ENCODE measurements at regions not wholly inside any gene's neighbourhood (a gene's known extent, or its start where the extent isn't known, plus 50 kb on each side); places are given as distances from the start of the nearest gene placed in this dataset.
A peak's percentile ranks its signal among the peaks of the same experiment; 100 is the strongest.

DNA sequence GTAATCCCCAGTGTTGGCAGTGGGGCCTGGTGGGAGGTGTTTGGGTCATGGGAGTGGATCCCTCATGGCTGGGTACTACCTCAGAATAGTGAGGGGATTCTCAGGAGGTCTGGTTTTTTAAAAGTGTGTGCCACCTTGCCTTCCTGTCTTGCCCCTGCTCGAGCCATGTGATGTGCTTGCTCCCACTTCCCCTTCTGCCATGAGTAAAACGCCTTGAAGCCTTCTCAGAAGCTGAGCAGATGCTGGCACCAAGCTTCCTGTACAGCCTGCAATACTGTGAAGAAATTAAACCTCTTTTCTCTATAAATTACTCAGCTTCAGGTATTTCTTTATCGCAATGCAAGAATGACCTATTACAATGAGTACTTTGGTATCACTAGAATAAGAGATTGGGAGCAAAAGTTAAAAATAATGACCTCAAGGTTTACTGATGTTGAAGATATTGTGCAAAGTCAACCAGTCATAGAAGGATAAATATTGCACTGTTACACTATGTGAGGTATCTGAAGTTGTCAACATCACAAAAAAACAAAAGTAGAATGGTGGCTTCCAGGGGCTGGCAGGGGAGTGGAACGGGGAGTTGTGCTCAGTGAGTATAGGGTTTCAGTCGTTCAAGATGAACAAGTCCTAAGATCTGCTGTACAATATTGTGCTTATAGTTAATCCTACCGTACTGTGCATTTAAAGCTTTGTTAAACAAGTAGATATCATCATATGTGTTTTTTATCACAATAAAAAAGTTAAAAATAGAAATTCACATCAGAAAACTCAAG, 938.3 kb upstream of the CNTNAP5 start:
- no peaks in the 10 kb centered on the region for H3K36me3 ChIP-seq (ENCODE audit: control insufficient read depth, insufficient read depth, low read length)
- H3K4me1 ChIP-seq (ENCODE audit: control insufficient read depth, insufficient read depth, low read length), result no peaks in the 10 kb centered on the region
- no peak for DNase-seq (ENCODE audit: low read depth in 4 of 6, low spot score in 6 of 6)
- 50% methylated on average over 2 of the region's 6 CpGs for WGBS (ENCODE audit: insufficient coverage)
- no peaks in the 10 kb centered on the region for H3K27me3 ChIP-seq (ENCODE audit: control insufficient read depth, insufficient read depth, low read length)
- no peak overlapping the region for H3K27ac ChIP-seq (ENCODE audit: low read depth, low read length)
- no peak overlapping the region for H3K4me3 ChIP-seq (ENCODE audit: low read depth, low read length)
- H3K9me3 ChIP-seq (ENCODE audit: control insufficient read depth, insufficient read depth, low read length), result no peaks in the 10 kb centered on the region

DNA sequence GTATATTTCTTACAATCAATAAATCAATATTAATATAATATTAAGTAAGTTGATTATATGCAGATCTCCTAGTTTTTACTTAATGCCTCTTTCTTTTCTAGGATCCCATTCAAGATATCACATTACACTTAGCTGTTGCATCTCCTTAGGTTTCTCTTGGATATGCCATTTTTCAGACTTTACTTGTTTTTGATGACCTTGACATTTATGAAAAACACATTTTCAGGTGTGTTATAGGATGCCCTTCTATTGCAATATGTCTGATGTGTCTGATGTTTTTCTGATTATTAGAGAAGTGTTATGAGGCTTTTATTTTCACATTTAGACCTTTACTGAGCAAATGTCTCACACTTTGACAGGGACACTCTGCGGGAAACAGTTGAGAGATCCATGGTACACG, 933.6 kb upstream of the CNTNAP5 start:
- WGBS (ENCODE audit: insufficient coverage), result no CpG with 5 or more reads among the region's 2 CpGs
- Histone ChIP-seq H3K27ac (ENCODE audit: low read depth, low read length) (no peak overlapping the region), H3K36me3 (ENCODE audit: control insufficient read depth, insufficient read depth, low read length) (no peaks in the 10 kb centered on the region), H3K4me3 (ENCODE audit: low read depth, low read length) (no peak overlapping the region), H3K4me1 (ENCODE audit: control insufficient read depth, insufficient read depth, low read length) (no peaks in the 10 kb centered on the region), H3K9me3 (ENCODE audit: control insufficient read depth, insufficient read depth, low read length) (no peaks in the 10 kb centered on the region), H3K27me3 (ENCODE audit: control insufficient read depth, insufficient read depth, low read length) (no peaks in the 10 kb centered on the region)
- DNase-seq (ENCODE audit: low read depth in 4 of 6, low spot score in 6 of 6), result no peak

DNA sequence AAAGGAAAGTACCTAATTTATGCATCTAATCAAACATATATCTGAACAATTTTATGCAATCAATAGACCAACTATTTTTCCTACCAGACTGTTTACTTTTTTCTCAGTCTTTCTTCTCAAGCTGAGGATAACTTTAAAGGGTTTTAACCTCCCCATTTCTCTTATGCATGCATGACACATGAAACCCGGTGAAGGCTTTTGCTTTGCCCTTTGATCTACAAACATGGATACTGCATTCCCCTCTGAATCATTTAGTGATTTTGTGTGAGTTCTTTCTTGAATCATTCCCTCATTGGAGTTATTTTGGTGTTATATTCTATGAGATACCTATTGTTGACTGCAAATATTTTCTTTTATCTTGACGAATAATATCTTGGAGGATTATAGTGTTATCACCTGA, 931.9 kb upstream of the CNTNAP5 start:
- no peaks in the 10 kb centered on the region for H3K27me3 ChIP-seq (ENCODE audit: control insufficient read depth, insufficient read depth, low read length)
- no peaks in the 10 kb centered on the region for H3K4me1 ChIP-seq (ENCODE audit: control insufficient read depth, insufficient read depth, low read length)
- H3K9me3 ChIP-seq (ENCODE audit: control insufficient read depth, insufficient read depth, low read length), result no peaks in the 10 kb centered on the region
- whole genome bisulfite sequencing (ENCODE audit: insufficient coverage), result no CpG with 5 or more reads among the region's 2 CpGs
- H3K36me3 ChIP-seq (ENCODE audit: control insufficient read depth, insufficient read depth, low read length), result no peaks in the 10 kb centered on the region
- H3K27ac ChIP-seq (ENCODE audit: low read depth, low read length), result no peak overlapping the region
- no peak for DNase-seq (ENCODE audit: low read depth in 4 of 6, low spot score in 6 of 6)
- H3K4me3 ChIP-seq (ENCODE audit: low read depth, low read length), result no peak overlapping the region

DNA sequence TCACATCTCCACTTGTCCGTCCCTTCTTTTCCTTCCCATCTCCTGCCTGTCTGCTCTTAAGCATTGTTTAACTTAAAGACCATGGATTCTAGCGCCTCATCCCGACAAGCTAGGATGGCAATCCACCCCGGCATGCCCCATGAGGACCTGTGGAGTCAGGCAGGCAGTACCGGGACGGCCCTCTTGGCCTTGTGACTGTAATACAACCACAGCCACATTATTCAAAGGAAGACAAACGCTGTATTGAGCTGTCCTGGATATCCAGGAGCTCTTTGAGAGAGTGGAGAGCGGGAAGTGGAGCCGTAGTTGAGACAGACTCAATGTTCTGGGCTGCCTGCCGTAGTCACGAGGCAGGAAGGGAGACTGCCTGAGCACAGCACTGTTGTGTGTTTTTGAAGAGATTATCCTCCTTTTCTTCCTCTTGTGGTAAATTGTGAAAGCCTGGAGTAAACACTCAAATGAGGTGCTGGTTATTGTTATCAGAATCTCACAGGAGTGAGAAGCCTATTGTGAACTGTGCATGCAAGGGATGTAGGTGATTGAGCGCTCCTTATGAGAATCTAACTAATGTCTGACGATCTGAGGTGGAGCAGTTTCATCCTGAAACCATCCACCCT, 929.8 kb upstream of the CNTNAP5 start:
- H3K27ac ChIP-seq (ENCODE audit: low read depth, low read length), result no peak overlapping the region
- WGBS (ENCODE audit: insufficient coverage), result 94% methylated on average over 8 of the region's 13 CpGs
- H3K27me3 ChIP-seq (ENCODE audit: control insufficient read depth, insufficient read depth, low read length), result no peaks in the 10 kb centered on the region
- H3K4me3 ChIP-seq (ENCODE audit: low read depth, low read length), result no peak overlapping the region
- no peaks in the 10 kb centered on the region for H3K36me3 ChIP-seq (ENCODE audit: control insufficient read depth, insufficient read depth, low read length)
- no peaks in the 10 kb centered on the region for H3K9me3 ChIP-seq (ENCODE audit: control insufficient read depth, insufficient read depth, low read length)
- H3K4me1 ChIP-seq (ENCODE audit: control insufficient read depth, insufficient read depth, low read length), result no peaks in the 10 kb centered on the region
- no peak for DNase-seq (ENCODE audit: low read depth in 4 of 6, low spot score in 6 of 6)

DNA sequence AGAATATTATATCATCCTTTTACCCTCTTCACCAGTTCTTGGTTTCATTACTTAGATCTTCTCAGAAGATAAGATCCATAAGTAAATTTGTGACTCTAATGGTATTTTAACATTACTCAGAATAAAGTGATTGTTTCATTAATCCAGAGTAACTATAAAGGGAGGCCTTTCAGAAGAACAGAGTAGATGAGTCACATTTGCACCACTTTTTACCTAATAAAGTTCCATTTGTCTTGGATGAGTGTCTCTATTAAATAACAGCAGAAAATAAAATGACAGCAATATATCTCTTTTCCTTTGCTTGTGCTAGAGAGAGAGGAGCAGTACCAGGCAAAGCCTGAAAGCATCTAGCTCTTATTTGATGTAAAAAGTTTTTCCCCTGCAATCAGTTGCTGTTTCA, 926.5 kb upstream of the CNTNAP5 start:
- Histone ChIP-seq H3K36me3 (ENCODE audit: control insufficient read depth, insufficient read depth, low read length) (no peaks in the 10 kb centered on the region), H3K9me3 (ENCODE audit: control insufficient read depth, insufficient read depth, low read length) (no peaks in the 10 kb centered on the region), H3K4me1 (ENCODE audit: control insufficient read depth, insufficient read depth, low read length) (no peaks in the 10 kb centered on the region), H3K27ac (ENCODE audit: low read depth, low read length) (no peak overlapping the region), H3K27me3 (ENCODE audit: control insufficient read depth, insufficient read depth, low read length) (no peaks in the 10 kb centered on the region), H3K4me3 (ENCODE audit: low read depth, low read length) (no peak overlapping the region)
- no peak for DNase-seq (ENCODE audit: low read depth in 4 of 6, low spot score in 6 of 6)

DNA sequence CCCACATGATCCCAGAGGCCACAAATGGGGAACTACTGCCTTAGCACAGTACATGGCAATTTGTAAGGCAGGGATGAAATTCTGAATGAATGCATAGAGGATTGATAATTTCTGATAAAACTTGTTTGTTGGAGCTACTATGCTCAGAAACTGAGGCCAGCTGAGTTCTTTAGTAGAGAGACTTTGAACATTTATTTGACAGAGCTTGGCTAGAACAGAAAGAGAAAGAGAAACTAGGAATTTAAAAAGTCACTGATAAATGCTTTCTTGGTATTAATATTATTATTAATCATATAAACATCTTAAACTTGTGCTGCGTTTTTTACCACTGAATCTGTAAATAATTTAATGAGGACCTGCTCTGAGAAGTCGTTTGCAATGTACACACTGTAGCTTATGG, 923.7 kb upstream of the CNTNAP5 start:
- no peak overlapping the region for H3K27ac ChIP-seq (ENCODE audit: low read depth, low read length)
- 83% methylated on average over 1 of the region's 2 CpGs for WGBS (ENCODE audit: insufficient coverage)
- H3K4me3 ChIP-seq (ENCODE audit: low read depth, low read length), result no peak overlapping the region
- H3K27me3 ChIP-seq (ENCODE audit: control insufficient read depth, insufficient read depth, low read length), result no peaks in the 10 kb centered on the region
- H3K9me3 ChIP-seq (ENCODE audit: control insufficient read depth, insufficient read depth, low read length), result no peaks in the 10 kb centered on the region
- DNase-seq (ENCODE audit: low read depth in 4 of 6, low spot score in 6 of 6), result no peak
- H3K4me1 ChIP-seq (ENCODE audit: control insufficient read depth, insufficient read depth, low read length), result no peaks in the 10 kb centered on the region
- no peaks in the 10 kb centered on the region for H3K36me3 ChIP-seq (ENCODE audit: control insufficient read depth, insufficient read depth, low read length)

DNA sequence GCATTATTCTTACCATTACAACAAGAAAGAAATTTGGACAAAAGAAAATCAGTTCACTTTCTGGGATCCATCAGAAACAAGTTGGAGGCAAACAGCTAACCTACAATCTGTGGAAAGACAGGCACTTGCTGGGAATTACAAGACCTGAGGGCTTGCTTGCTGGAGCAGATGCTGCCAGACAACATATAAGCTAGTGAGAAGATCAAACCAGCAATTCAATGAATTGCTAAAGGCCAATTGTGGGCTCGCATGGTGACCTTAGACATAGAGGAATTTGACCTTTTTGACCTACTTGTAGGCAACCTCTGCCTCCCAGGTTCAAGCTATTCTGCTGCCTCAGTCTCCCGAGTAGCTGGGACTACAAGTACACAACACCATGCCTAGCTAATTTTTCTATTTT, 921.2 kb upstream of the CNTNAP5 start:
- DNase-seq (ENCODE audit: low read depth in 4 of 6, low spot score in 6 of 6), result no peak
- H3K9me3 ChIP-seq (ENCODE audit: control insufficient read depth, insufficient read depth, low read length), result no peaks in the 10 kb centered on the region
- 83% methylated on average over 1 of the region's 2 CpGs for WGBS (ENCODE audit: insufficient coverage)

DNA sequence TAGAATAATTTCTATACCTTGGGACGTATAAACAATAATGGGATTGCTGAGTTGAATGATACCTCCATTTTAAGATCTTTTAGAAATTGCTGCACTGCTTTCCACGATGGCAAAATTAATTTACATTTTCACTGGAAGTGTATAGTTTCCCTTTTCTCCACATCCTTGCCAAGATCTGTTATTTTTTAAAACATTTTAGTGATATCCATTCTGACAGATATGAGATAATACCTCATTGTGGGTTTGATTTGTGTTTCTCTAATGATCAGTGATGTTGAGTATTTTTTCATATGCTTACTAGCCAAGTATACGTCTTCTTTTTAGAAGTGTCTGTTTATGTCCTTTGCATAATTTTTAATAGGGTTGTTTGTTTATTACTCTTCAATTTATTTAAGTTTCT, 908.5 kb upstream of the CNTNAP5 start:
- H3K9me3 ChIP-seq (ENCODE audit: control insufficient read depth, insufficient read depth, low read length), result peaks cover 2% of the 10 kb centered on the region
- H3K36me3 ChIP-seq (ENCODE audit: control insufficient read depth, insufficient read depth, low read length), result no peaks in the 10 kb centered on the region
- H3K27ac ChIP-seq (ENCODE audit: low read depth, low read length), result no peak overlapping the region
- no CpG with 5 or more reads among the region's 3 CpGs for WGBS (ENCODE audit: insufficient coverage)
- H3K27me3 ChIP-seq (ENCODE audit: control insufficient read depth, insufficient read depth, low read length), result no peaks in the 10 kb centered on the region
- DNase-seq (ENCODE audit: low read depth in 4 of 6, low spot score in 6 of 6), result no peak
- H3K4me1 ChIP-seq (ENCODE audit: control insufficient read depth, insufficient read depth, low read length), result no peaks in the 10 kb centered on the region
- no peak overlapping the region for H3K4me3 ChIP-seq (ENCODE audit: low read depth, low read length)

More for the DNA sequence above, 921.2 kb upstream of the CNTNAP5 start:
- Histone ChIP-seq H3K36me3 (ENCODE audit: control insufficient read depth, insufficient read depth, low read length) (no peaks in the 10 kb centered on the region), H3K4me1 (ENCODE audit: control insufficient read depth, insufficient read depth, low read length) (no peaks in the 10 kb centered on the region), H3K4me3 (ENCODE audit: low read depth, low read length) (no peak overlapping the region), H3K27ac (ENCODE audit: low read depth, low read length) (no peak overlapping the region), H3K27me3 (ENCODE audit: control insufficient read depth, insufficient read depth, low read length) (no peaks in the 10 kb centered on the region)

DNA sequence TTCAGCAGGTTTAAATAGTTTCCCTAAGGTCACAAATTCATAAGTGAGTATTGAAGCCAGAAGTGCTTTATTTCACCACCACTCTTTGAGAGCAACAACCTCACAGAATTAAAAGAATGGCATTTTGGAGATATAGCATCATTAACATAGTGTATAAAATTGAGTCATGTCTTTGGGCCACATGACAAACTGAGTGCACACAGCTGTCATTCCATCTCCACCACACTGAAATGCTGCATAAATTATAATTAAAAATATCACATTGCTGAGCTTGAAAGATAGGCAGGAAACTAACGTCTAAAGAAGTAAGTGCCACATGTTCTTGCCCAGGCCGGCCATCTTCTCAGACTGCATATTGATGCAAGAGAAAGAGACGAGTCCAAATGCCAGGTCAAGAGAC, 897.9 kb upstream of the CNTNAP5 start:
- H3K27me3 ChIP-seq (ENCODE audit: control insufficient read depth, insufficient read depth, low read length), result no peaks in the 10 kb centered on the region
- H3K27ac ChIP-seq (ENCODE audit: low read depth, low read length), result no peak overlapping the region
- peak in 1 of 6 donors; percentile 5 for DNase-seq (ENCODE audit: low read depth in 4 of 6, low spot score in 6 of 6)
- 79% methylated on average over 3 of the region's 3 CpGs for WGBS (ENCODE audit: insufficient coverage)
- peaks cover 6% of the 10 kb centered on the region for H3K9me3 ChIP-seq (ENCODE audit: control insufficient read depth, insufficient read depth, low read length)
- H3K4me3 ChIP-seq (ENCODE audit: low read depth, low read length), result no peak overlapping the region
- no peaks in the 10 kb centered on the region for H3K4me1 ChIP-seq (ENCODE audit: control insufficient read depth, insufficient read depth, low read length)
- no peaks in the 10 kb centered on the region for H3K36me3 ChIP-seq (ENCODE audit: control insufficient read depth, insufficient read depth, low read length)

DNA sequence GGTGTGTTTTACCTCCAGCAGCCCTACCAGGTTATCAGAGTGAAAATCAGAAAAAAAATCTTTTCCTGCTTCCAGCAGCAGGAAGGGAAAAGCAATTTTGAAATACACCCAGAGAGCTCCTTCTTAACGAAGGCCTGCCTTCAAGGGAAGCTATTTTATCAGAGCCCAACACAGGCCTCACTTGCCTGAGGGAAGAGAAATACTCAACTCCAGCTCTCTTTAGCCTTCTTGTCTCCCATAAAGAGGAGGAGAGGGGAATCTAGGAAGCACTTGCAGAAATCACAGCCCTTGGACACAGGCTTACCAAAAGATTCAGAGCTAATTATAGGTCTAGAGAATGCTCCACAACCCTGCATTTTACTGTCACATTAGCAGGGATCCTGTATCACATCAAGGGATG, 896.1 kb upstream of the CNTNAP5 start:
- Histone ChIP-seq H3K36me3 (ENCODE audit: control insufficient read depth, insufficient read depth, low read length) (no peaks in the 10 kb centered on the region), H3K4me1 (ENCODE audit: control insufficient read depth, insufficient read depth, low read length) (no peaks in the 10 kb centered on the region), H3K27me3 (ENCODE audit: control insufficient read depth, insufficient read depth, low read length) (no peaks in the 10 kb centered on the region), H3K9me3 (ENCODE audit: control insufficient read depth, insufficient read depth, low read length) (peaks cover 6% of the 10 kb centered on the region), H3K27ac (ENCODE audit: low read depth, low read length) (no peak overlapping the region), H3K4me3 (ENCODE audit: low read depth, low read length) (no peak overlapping the region)
- WGBS (ENCODE audit: insufficient coverage), result no CpG with 5 or more reads among the region's 1 CpG
- DNase-seq (ENCODE audit: low read depth in 4 of 6, low spot score in 6 of 6), result no peak

Measured in spinal cord (tissue), 9 donors.